Lower lobe of right lung (tissue), 2 donors: ENCODE measurements at regions not wholly inside any gene's neighbourhood (a gene's known extent, or its start where the extent isn't known, plus 50 kb on each side); places are given as distances from the start of the nearest gene placed in this dataset.

Experiments used
- ATAC-seq, 2 donors: fragments of 200-7000 bp; cut with Tn5 transposase; one replicate each; pipeline ENCODE4 v1.9.1; 2020 to 2022; ENCODE audit warnings: mild to moderate bottlenecking in 2 of 2, moderate library complexity in 2 of 2
- DNase-seq: peaks from one replicate; pipeline ENCODE4 v3.0.0-alpha.2; 2020
- H3K27ac ChIP-seq: fragments of 200-600 bp; one replicate; pipeline ENCODE4 v1.8.0; 2022
- H3K27me3 ChIP-seq: fragments of 200-600 bp; one replicate; pipeline ENCODE4 v1.8.0; 2022; ENCODE audit warnings: low read depth
- H3K36me3 ChIP-seq: fragments of 200-600 bp; one replicate; pipeline ENCODE4 v1.8.0; 2022; ENCODE audit warnings: mild to moderate bottlenecking
- H3K4me1 ChIP-seq: fragments of 200-600 bp; one replicate; pipeline ENCODE4 v1.8.0; 2022
- H3K4me3 ChIP-seq: fragments of 200-600 bp; one replicate; pipeline ENCODE4 v1.8.0; 2022; ENCODE audit warnings: mild to moderate bottlenecking
- H3K9me3 ChIP-seq: fragments of 200-600 bp; one replicate; pipeline ENCODE4 v1.8.0; 2022
- CTCF ChIP-seq: fragments of 200-600 bp; IDR thresholded peaks from one replicate; pipeline ENCODE4 v1.8.0; 2022; ENCODE audit warnings: antibody characterized with exemption, mild to moderate bottlenecking
- intact Hi-C: fragments of 100-400 bp; cut with DNase I; formaldehyde crosslinking; loops from one replicate; pipeline ENCODE4 v1.11.0; 2022
- donor health status: DM: no; HTN: yes; CAD: no; lungs with severe emphysema.

- ATAC-seq (no peak), DNase-seq (no peak)
- intact Hi-C loops, result no loop called here
- Histone ChIP-seq H3K4me1 (no peaks in the 10 kb centered on the region), H3K4me3 (no peak overlapping the region), H3K9me3 (no peaks in the 10 kb centered on the region), H3K27me3 (no peaks in the 10 kb centered on the region), H3K27ac (no peak overlapping the region), H3K36me3 (no peaks in the 10 kb centered on the region)
- TF ChIP-seq CTCF, result no peak
These were observed 175.2 kb upstream of the TET2 start for GRCh38 chr4:104971462-104971861.

- no peaks in the 10 kb centered on the region for H3K4me1 ChIP-seq
- DNase-seq, result no peak
- H3K27me3 ChIP-seq, result no peaks in the 10 kb centered on the region
- H3K9me3 ChIP-seq, result no peaks in the 10 kb centered on the region
- no peaks in the 10 kb centered on the region for H3K36me3 ChIP-seq
- intact Hi-C loops, result no loop called here
- no peak for TF ChIP-seq CTCF
- ATAC-seq, result no peak
- no peak overlapping the region for H3K4me3 ChIP-seq
- no peak overlapping the region for H3K27ac ChIP-seq
These were observed 173.0 kb upstream of the TET2 start for GRCh38 chr4:104973708-104974107.

GRCh38 chr4:104975617-104976016 is 171.1 kb upstream of the TET2 start:
- DNase-seq (no peak), ATAC-seq (no peak)

GRCh38 chr4:104976262-104976661 is 170.4 kb upstream of the TET2 start:
- intact Hi-C loops, result no loop called here
- no peak for TF ChIP-seq CTCF
- DNase-seq (no peak), ATAC-seq (no peak)
- Histone ChIP-seq H3K4me1 (no peaks in the 10 kb centered on the region), H3K4me3 (no peak overlapping the region), H3K9me3 (no peaks in the 10 kb centered on the region), H3K27me3 (no peaks in the 10 kb centered on the region), H3K27ac (no peak overlapping the region), H3K36me3 (no peaks in the 10 kb centered on the region)

More at GRCh38 chr4:104975617-104976016, 171.1 kb upstream of the TET2 start:
- intact Hi-C loops, result no loop called here
- Histone ChIP-seq H3K27me3 (no peaks in the 10 kb centered on the region), H3K9me3 (no peaks in the 10 kb centered on the region), H3K4me1 (no peaks in the 10 kb centered on the region), H3K4me3 (no peak overlapping the region), H3K36me3 (no peaks in the 10 kb centered on the region), H3K27ac (no peak overlapping the region)
- no peak for TF ChIP-seq CTCF

GRCh38 chr4:104979083-104979760 is 167.5 kb upstream of the TET2 start:
- no peaks in the 10 kb centered on the region for H3K9me3 ChIP-seq
- H3K4me1 ChIP-seq, result no peaks in the 10 kb centered on the region
- ATAC-seq (no peak), DNase-seq (no peak)
- no peak overlapping the region for H3K4me3 ChIP-seq
- H3K36me3 ChIP-seq, result no peaks in the 10 kb centered on the region
- intact Hi-C loops, result no loop called here
- H3K27ac ChIP-seq, result no peak overlapping the region
- H3K27me3 ChIP-seq, result no peaks in the 10 kb centered on the region
- TF ChIP-seq CTCF, result no peak
